ENCODE measurements at regions not wholly inside any gene's neighbourhood (a gene's known extent, or its start where the extent isn't known, plus 50 kb on each side); places are given as distances from the start of the nearest gene placed in this dataset.

DNA sequence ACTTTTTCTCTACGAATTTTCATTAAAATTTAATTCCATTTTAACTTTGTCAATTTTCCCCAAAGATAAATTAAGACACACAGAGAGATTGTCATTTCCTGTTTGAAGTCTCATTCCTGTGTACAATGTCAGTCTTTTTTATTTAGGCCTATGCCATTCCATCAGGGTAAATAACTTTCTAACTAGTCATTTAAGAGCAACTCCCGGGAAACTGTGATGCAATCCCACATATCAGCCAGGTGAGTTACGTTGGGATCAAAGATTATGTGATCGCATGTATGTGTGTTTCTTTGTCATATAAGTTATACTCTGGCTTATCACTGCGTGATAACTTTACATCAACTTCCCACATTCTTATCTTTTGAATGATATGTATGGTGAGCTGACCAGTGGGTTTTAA lies 86.1 kb upstream of the S1PR1 start:
- no peak overlapping the region for H2BK15ac ChIP-seq (ENCODE audit: low read depth, poor library complexity, severe bottlenecking)
- H3K9me3 ChIP-seq (ENCODE audit: control insufficient read depth, low read length), result no peaks in the 10 kb centered on the region
- H4K8ac ChIP-seq (ENCODE audit: low read length), result no peak overlapping the region
- H2BK12ac ChIP-seq (ENCODE audit: low read length in 2 of 2), result no peak overlapping the region
- no peak overlapping the region for H3K4me2 ChIP-seq (ENCODE audit: low read length, poor library complexity, severe bottlenecking)
- 45% methylated on average over 3 of the region's 5 CpGs for WGBS
- no peak for DNase-seq
- no peak overlapping the region for H3K4me3 ChIP-seq (ENCODE audit: insufficient read depth in 1 of 2, low read depth in 1 of 2, low read length in 2 of 2)
- H3K36me3 ChIP-seq (ENCODE audit: control insufficient read depth in 1 of 2, insufficient read depth in 2 of 2, low read depth in 1 of 2, low read length in 2 of 2), result no peaks in the 10 kb centered on the region
- H4K91ac ChIP-seq (ENCODE audit: low read length), result no peak overlapping the region
- H3K14ac ChIP-seq (ENCODE audit: low read length in 2 of 2), result no peak overlapping the region
- H3K9ac ChIP-seq (ENCODE audit: low read length), result no peak overlapping the region
- H3K23ac ChIP-seq (ENCODE audit: low read length in 2 of 2), result no peak overlapping the region
- H2AFZ ChIP-seq (ENCODE audit: low read depth, low read length), result no peak overlapping the region
- H3K79me1 ChIP-seq (replicated peaks; ENCODE audit: low read length, poor library complexity, severe bottlenecking), result no peaks in the 10 kb centered on the region
- no peaks in the 10 kb centered on the region for H3K27me3 ChIP-seq (ENCODE audit: control insufficient read depth in 1 of 2, insufficient read depth in 1 of 2, low read length in 2 of 2)
- no peak overlapping the region for H3K4ac ChIP-seq (ENCODE audit: low read depth in 1 of 2, low read length in 2 of 2)
- no peaks in the 10 kb centered on the region for H3K4me1 ChIP-seq (ENCODE audit: control insufficient read depth, insufficient read depth, low read depth, low read length)
- H2AK5ac ChIP-seq (ENCODE audit: low read length, severe bottlenecking), result no peak overlapping the region
- no peak overlapping the region for H2BK120ac ChIP-seq (ENCODE audit: low read depth, low read length)
- H3K18ac ChIP-seq (ENCODE audit: low read depth in 1 of 2, low read length in 2 of 2), result no peak overlapping the region
- H3K27ac ChIP-seq (ENCODE audit: low read length, poor library complexity, severe bottlenecking), result no peak overlapping the region
- no peak overlapping the region for H2BK5ac ChIP-seq (ENCODE audit: low read depth, low read length, poor library complexity, severe bottlenecking)

- no peak overlapping the region for H3K4ac ChIP-seq (ENCODE audit: low read depth in 1 of 2, low read length in 2 of 2)
- no peak overlapping the region for H3K9ac ChIP-seq (ENCODE audit: low read length)
- H3K9me3 ChIP-seq (ENCODE audit: control insufficient read depth, low read length), result no peaks in the 10 kb centered on the region
- H3K14ac ChIP-seq (ENCODE audit: low read length in 2 of 2), result no peak overlapping the region
- H3K18ac ChIP-seq (ENCODE audit: low read depth in 1 of 2, low read length in 2 of 2), result no peak overlapping the region
- no peak overlapping the region for H2AK5ac ChIP-seq (ENCODE audit: low read length, severe bottlenecking)
- H3K36me3 ChIP-seq (ENCODE audit: control insufficient read depth in 1 of 2, insufficient read depth in 2 of 2, low read depth in 1 of 2, low read length in 2 of 2), result no peaks in the 10 kb centered on the region
- no peak for DNase-seq
- H2AFZ ChIP-seq (ENCODE audit: low read depth, low read length), result no peak overlapping the region
- no peak overlapping the region for H3K4me3 ChIP-seq (ENCODE audit: insufficient read depth in 1 of 2, low read depth in 1 of 2, low read length in 2 of 2)
- no peaks in the 10 kb centered on the region for H3K79me1 ChIP-seq (replicated peaks; ENCODE audit: low read length, poor library complexity, severe bottlenecking)
- no peak overlapping the region for H3K4me2 ChIP-seq (ENCODE audit: low read length, poor library complexity, severe bottlenecking)
- H3K27ac ChIP-seq (ENCODE audit: low read length, poor library complexity, severe bottlenecking), result no peak overlapping the region
- H3K23ac ChIP-seq (ENCODE audit: low read length in 2 of 2), result no peak overlapping the region
- no peak overlapping the region for H2BK15ac ChIP-seq (ENCODE audit: low read depth, poor library complexity, severe bottlenecking)
- H3K27me3 ChIP-seq (ENCODE audit: control insufficient read depth in 1 of 2, insufficient read depth in 1 of 2, low read length in 2 of 2), result no peaks in the 10 kb centered on the region
- H2BK12ac ChIP-seq (ENCODE audit: low read length in 2 of 2), result no peak overlapping the region
- no peak overlapping the region for H2BK5ac ChIP-seq (ENCODE audit: low read depth, low read length, poor library complexity, severe bottlenecking)
- H4K8ac ChIP-seq (ENCODE audit: low read length), result no peak overlapping the region
- 100% methylated on average over 2 of the region's 4 CpGs for WGBS
- no peak overlapping the region for H4K91ac ChIP-seq (ENCODE audit: low read length)
- no peak overlapping the region for H2BK120ac ChIP-seq (ENCODE audit: low read depth, low read length)
- H3K4me1 ChIP-seq (ENCODE audit: control insufficient read depth, insufficient read depth, low read depth, low read length), result no peaks in the 10 kb centered on the region
Observed at GRCh38 chr1:101150266-101150665, 86.6 kb upstream of the S1PR1 start.

DNA sequence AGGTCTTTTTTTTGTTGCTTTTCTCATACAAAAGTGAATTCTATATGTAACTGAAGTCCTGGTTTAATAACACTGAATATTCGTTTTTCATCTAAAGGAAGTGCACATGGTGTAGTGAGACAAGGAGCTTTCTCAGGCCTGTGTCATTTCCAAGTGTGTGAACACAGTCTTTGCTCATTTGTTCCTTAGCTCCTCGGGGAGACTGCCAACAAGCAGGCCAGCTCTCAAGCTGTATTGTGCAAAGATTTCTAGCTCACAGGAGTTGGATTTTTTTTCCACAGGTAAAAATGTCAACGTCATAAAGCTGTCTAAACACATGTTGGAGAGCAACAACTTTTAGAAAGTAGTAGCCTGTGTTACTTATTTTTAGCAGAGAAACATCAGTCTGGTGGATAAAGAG lies 87.8 kb upstream of the S1PR1 start:
- Histone ChIP-seq H4K8ac (ENCODE audit: low read length) (no peak overlapping the region), H2BK5ac (ENCODE audit: low read depth, low read length, poor library complexity, severe bottlenecking) (no peak overlapping the region), H2BK12ac (ENCODE audit: low read length in 2 of 2) (no peak overlapping the region), H4K91ac (ENCODE audit: low read length) (no peak overlapping the region), H3K18ac (ENCODE audit: low read depth in 1 of 2, low read length in 2 of 2) (no peak overlapping the region), H2AK5ac (ENCODE audit: low read length, severe bottlenecking) (no peak overlapping the region), H3K23ac (ENCODE audit: low read length in 2 of 2) (no peak overlapping the region), H3K4me2 (ENCODE audit: low read length, poor library complexity, severe bottlenecking) (no peak overlapping the region), H3K36me3 (ENCODE audit: control insufficient read depth in 1 of 2, insufficient read depth in 2 of 2, low read depth in 1 of 2, low read length in 2 of 2) (no peaks in the 10 kb centered on the region), H3K14ac (ENCODE audit: low read length in 2 of 2) (no peak overlapping the region), H3K4me3 (ENCODE audit: insufficient read depth in 1 of 2, low read depth in 1 of 2, low read length in 2 of 2) (no peak overlapping the region), H3K9me3 (ENCODE audit: control insufficient read depth, low read length) (no peaks in the 10 kb centered on the region), H3K4me1 (ENCODE audit: control insufficient read depth, insufficient read depth, low read depth, low read length) (no peaks in the 10 kb centered on the region), H2BK15ac (ENCODE audit: low read depth, poor library complexity, severe bottlenecking) (no peak overlapping the region), H3K27me3 (ENCODE audit: control insufficient read depth in 1 of 2, insufficient read depth in 1 of 2, low read length in 2 of 2) (no peaks in the 10 kb centered on the region), H3K79me1 (replicated peaks; ENCODE audit: low read length, poor library complexity, severe bottlenecking) (no peaks in the 10 kb centered on the region), H3K9ac (ENCODE audit: low read length) (no peak overlapping the region), H2AFZ (ENCODE audit: low read depth, low read length) (no peak overlapping the region), H3K27ac (ENCODE audit: low read length, poor library complexity, severe bottlenecking) (no peak overlapping the region), H2BK120ac (ENCODE audit: low read depth, low read length) (no peak overlapping the region), H3K4ac (ENCODE audit: low read depth in 1 of 2, low read length in 2 of 2) (no peak overlapping the region)
- 60% methylated on average over 3 of the region's 3 CpGs for WGBS
- DNase-seq, result no peak

- 98% methylated on average over 3 of the region's 3 CpGs for WGBS
- Histone ChIP-seq H3K79me1 (replicated peaks; ENCODE audit: low read length, poor library complexity, severe bottlenecking) (no peaks in the 10 kb centered on the region), H3K9me3 (ENCODE audit: control insufficient read depth, low read length) (no peaks in the 10 kb centered on the region), H3K18ac (ENCODE audit: low read depth in 1 of 2, low read length in 2 of 2) (no peak overlapping the region), H3K4me2 (ENCODE audit: low read length, poor library complexity, severe bottlenecking) (no peak overlapping the region), H3K4ac (ENCODE audit: low read depth in 1 of 2, low read length in 2 of 2) (no peak overlapping the region), H4K91ac (ENCODE audit: low read length) (no peak overlapping the region), H2BK5ac (ENCODE audit: low read depth, low read length, poor library complexity, severe bottlenecking) (no peak overlapping the region), H3K23ac (ENCODE audit: low read length in 2 of 2) (no peak overlapping the region), H3K14ac (ENCODE audit: low read length in 2 of 2) (no peak overlapping the region), H3K27ac (ENCODE audit: low read length, poor library complexity, severe bottlenecking) (no peak overlapping the region), H2AK5ac (ENCODE audit: low read length, severe bottlenecking) (no peak overlapping the region), H3K36me3 (ENCODE audit: control insufficient read depth in 1 of 2, insufficient read depth in 2 of 2, low read depth in 1 of 2, low read length in 2 of 2) (no peaks in the 10 kb centered on the region), H2BK15ac (ENCODE audit: low read depth, poor library complexity, severe bottlenecking) (no peak overlapping the region), H4K8ac (ENCODE audit: low read length) (no peak overlapping the region), H3K4me3 (ENCODE audit: insufficient read depth in 1 of 2, low read depth in 1 of 2, low read length in 2 of 2) (no peak overlapping the region), H3K4me1 (ENCODE audit: control insufficient read depth, insufficient read depth, low read depth, low read length) (no peaks in the 10 kb centered on the region), H2AFZ (ENCODE audit: low read depth, low read length) (no peak overlapping the region), H2BK12ac (ENCODE audit: low read length in 2 of 2) (no peak overlapping the region), H3K27me3 (ENCODE audit: control insufficient read depth in 1 of 2, insufficient read depth in 1 of 2, low read length in 2 of 2) (no peaks in the 10 kb centered on the region), H3K9ac (ENCODE audit: low read length) (no peak overlapping the region), H2BK120ac (ENCODE audit: low read depth, low read length) (no peak overlapping the region)
- DNase-seq, result no peak
Observed at GRCh38 chr1:101147381-101147780, 89.4 kb upstream of the S1PR1 start.

Data from mesenchymal stem cell (in vitro differentiated cells and primary cell).